Amniotic stem cell (primary cell): ENCODE measurements at regions not wholly inside any gene's neighbourhood (a gene's known extent, or its start where the extent isn't known, plus 50 kb on each side); places are given as distances from the start of the nearest gene placed in this dataset.

Experiments used
- DNase-seq: peaks from one replicate; lab custom pipeline; 2025; lab: John Stamatoyannopoulos, UW

DNA sequence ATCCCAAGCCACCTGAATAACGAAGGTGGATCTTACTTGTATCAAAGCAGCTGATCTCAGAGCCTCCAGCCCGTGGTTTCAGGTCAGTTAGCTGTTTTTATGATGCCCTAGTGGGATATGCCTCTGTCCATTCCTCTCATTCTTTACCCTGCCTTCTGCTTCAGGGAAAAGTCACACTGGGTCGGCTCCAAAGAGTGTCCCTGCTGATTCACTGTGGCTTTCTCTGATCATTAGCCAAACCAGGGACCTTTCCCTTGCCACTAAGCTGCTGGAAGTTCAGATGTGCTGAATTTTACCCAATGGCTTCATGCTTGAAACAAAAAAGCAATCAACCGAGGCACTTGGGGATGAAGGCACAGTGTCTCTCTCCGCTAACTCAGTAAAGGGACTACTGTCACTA, 170.2 kb upstream of the SALL1 start:
- no peak for DNase-seq

DNA sequence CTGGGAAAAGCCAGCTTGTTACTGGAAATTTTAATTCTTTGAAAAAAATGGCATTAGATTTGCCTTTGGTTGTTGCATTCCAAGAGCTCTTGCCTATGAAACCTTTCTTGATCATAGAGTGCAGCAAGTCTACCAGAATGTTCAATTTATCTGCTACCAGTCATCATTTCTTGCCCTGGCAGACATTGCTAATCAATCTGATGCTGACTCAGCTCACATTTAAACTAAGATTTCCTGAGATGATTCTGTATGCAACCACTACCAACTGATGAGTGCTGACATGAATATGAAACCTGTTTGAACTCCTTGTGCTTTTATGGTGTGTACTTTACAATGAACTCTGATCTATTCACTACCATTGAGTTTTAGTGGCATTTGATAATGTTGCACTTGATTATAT, 166.5 kb upstream of the SALL1 start:
- no peak for DNase-seq

GRCh38 chr16:51313198-51313597, 162.1 kb upstream of the SALL1 start:
- DNase-seq: no peak

- DNase-seq: no peak
Observed at GRCh38 chr16:51312363-51313150, 161.5 kb upstream of the SALL1 start.

- no peak for DNase-seq
Observed at GRCh38 chr16:51310159-51310558, 159.1 kb upstream of the SALL1 start.

GRCh38 chr16:51306886-51307595, 156.0 kb upstream of the SALL1 start:
- DNase-seq: no peak

GRCh38 chr16:51306116-51306515, 155.0 kb upstream of the SALL1 start:
- no peak for DNase-seq

DNA sequence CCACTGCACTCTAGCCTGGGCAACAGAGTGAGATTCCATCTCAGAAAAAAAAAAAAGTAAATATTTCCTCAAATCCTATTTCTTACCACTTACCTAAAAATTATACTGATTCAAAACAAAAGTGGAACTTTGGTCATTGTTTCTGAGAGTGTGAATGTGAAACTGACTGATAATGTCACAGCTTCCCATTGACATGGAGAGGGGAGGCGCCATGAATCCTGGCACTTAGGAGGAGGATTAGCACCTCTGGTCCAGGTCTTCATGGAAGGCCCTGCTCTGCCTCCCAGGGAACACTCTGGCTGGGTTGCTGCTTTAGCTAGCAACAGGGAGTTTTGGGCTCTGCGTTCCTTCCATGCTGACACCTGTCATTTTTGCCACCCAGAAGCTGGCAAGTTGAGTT, 154.3 kb upstream of the SALL1 start:
- DNase-seq: no peak

DNA sequence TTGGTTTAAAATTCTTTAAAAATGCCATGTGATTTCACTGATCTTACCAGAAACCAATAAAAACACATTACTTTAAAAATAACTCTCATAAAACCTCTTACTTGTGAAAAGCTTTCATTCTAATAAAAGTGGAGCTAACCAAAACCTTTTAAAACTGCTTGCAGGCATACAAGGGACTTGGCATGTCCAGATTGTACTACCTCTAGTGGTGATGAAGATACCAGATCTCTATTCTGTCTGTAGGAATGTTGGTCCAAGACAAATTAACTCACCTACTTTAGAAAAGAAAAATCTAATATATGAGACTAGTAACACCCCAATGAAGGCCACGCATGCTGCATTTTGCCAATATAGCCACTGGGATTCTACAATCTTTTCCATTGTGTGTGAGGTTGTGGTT, 151.0 kb upstream of the SALL1 start:
- no peak for DNase-seq

DNA sequence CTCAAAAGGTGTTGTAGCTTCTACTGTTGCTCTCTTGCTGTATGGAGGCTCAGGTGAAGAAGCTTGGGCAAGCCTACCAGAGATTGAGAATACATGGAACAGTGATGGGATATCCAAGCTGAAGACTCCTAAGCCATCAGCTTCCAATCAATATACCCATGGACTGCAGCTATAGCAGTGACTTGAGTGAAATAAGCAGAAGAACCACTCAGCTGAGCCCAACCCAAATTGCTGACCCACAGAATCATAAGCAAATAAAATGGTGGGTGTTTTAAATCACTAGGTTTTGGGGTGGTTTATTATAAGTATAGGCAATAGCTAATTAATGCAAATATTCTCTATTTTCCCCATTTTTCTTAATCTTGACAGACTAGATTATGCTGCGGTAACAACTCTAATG, 147.7 kb upstream of the SALL1 start:
- no peak for DNase-seq

DNA sequence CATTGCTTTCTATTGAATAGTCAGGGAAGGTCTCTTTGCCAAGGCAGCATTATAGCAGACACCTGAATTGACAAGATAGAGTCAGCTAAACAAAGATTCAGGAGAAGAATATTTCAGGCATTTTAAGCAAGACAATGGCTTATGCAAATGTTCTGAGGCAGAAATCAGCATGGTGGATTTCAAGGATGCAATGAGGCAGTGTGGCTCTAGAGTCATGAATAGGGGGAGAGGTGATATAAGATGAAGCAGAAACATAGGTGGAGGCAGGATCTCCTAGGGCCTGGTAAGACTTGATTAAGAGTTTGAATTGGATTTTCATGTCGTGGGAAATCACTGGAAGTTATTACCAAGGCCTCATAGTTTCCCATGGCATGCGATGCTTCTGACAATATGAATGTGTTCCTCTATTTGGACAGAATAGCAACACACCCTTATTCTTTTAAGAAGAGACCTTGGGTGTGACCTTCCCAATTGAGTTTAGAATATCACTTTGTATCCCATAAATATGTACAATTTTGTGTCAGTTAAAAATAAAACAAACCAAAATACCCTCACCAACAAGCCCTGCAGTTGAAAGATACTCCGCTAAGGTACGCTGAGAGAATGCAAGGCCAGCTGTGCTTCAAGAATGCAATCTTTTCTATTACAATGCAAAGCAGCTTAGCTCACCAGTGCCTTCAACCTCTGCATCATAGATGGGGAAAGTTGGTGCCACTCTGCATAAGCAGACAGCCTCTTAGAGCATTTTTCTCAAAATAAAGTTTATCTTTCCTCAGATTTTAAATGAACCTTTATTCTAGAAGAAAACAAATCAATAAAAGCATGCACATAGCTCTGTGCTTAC, 139.6 kb upstream of the SALL1 start:
- DNase-seq: no peak

DNA sequence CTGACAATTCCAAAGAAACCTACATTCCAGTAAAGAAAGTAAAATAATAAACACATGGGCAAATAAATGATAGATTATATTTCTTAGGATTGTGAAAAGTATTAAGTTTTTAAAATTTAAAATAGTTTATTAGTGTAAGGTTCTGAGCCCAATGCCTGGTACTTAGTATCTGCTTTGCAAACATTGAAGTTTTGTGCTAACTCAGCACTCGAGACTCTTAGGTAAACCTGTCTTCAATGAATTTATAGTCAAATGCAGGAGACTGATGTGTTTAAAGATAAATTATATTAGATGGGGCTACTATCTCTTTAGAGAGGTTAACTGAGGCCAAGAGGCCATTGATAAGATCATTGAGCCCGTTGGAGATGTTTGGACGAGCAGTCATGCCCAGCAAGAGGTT, 138.3 kb upstream of the SALL1 start:
- no peak for DNase-seq

GRCh38 chr16:51287121-51287755, 136.2 kb upstream of the SALL1 start:
- DNase-seq: no peak

DNA sequence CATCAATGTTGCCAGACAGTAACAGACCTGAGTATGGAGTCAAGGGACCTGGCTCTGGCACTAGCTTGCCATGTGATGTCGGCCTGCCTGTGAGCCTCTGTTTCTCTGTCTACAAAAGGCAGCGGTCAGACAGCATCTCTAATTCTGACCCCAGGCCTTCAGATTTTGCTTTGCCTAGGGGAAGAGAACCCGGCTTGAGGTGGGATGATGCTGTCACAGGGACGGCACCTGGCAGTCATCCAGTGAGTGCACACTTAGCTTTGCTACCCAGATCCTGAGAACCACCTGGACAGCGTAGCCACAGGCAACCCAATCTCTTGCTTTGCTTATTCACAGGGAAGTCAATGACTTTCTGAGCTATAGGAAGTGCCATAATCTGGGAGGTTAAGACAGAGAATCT, 135.2 kb upstream of the SALL1 start:
- DNase-seq: no peak

GRCh38 chr16:51276336-51276735, 125.3 kb upstream of the SALL1 start:
- no peak for DNase-seq

- no peak for DNase-seq
Observed at GRCh38 chr16:51272420-51272819, 121.3 kb upstream of the SALL1 start.

- no peak for DNase-seq
Observed at GRCh38 chr16:51271156-51271701, 120.2 kb upstream of the SALL1 start.

GRCh38 chr16:51268237-51268636, 117.2 kb upstream of the SALL1 start:
- no peak for DNase-seq

DNA sequence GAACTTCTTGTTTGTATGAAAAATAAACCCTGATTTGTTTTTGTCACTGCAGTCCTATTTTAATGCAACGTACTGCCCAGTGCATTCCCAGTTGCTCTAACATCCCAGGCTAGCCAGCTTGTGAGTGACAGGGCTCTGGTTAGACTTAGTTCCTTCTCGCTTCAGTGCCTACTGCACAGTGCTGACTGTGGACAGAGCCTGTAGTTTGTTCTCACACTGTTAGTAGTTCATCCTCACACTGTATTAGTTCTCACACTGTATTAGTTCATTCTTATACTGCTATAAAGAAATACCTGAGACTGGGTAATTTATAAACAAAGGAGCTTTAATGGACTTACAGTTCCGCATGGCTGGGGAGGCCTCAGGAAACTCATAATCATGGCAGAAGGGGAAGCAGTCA, 116.6 kb upstream of the SALL1 start:
- DNase-seq: no peak

DNA sequence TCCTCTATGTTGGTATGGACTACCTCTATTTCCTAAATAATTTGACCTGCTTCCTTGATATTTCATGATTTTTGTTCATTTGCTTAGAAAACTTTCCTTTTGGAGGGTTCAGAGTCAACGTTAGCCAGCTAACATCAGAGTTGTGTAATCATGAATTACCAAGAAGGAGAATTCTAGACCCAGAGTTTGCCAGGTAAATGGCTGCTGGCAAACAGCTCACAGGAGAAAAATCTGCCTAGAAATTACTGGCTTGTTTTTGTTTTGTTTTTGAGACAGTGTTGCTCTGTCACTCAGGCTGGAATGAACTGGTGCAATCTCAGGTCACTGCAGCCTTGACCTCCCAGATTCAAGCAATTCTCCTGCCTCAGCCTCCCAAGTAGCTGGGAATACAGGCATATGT, 111.4 kb upstream of the SALL1 start:
- DNase-seq: no peak

GRCh38 chr16:51261919-51262318, 110.8 kb upstream of the SALL1 start:
- DNase-seq: no peak

DNA sequence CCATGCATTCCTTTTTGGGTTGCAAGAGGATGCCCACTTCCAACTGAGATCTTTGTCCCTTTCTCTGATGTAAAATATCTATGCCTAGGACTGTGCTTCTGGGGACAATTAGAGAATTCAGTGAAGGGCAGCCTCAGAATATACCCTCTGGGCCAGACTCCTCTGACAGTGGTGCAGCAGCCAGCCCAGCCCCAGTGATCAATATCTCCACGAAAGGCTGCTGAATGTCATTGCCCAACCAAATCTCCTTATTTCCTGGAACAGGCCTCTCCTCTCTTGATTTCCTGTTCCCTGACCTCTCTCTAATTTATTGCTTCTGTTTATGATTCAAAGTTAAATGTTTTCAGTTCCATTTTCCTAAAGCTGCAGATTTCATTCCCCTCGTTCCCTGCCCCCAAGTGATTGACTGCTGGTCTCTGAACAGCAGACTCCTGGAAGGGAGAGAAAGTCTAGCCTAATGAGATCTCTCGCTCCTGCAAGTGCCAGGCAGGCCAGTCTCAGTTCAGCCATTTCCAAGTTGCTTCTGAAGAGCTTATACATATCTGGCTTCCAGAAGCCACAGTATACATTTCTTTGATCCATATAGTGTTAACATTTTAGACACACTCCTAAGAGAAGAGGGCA, 104.4 kb upstream of the SALL1 start:
- no peak for DNase-seq
